HG03196 (cell line): ENCODE measurements at regions not wholly inside any gene's neighbourhood (a gene's known extent, or its start where the extent isn't known, plus 50 kb on each side); places are given as distances from the start of the nearest gene placed in this dataset.
"Not testable (repeated sequence)": the region's sequence is repeated elsewhere in the genome, so short reads cannot be mapped to it uniquely, and the experiment has no call there.

Source experiments
- ATAC-seq: cut with Tn5 transposase; IDR thresholded peaks from one replicate; pipeline ENCODE4 v1.9.1; 2021; ENCODE audit not compliant: unreplicated experiment

DNA sequence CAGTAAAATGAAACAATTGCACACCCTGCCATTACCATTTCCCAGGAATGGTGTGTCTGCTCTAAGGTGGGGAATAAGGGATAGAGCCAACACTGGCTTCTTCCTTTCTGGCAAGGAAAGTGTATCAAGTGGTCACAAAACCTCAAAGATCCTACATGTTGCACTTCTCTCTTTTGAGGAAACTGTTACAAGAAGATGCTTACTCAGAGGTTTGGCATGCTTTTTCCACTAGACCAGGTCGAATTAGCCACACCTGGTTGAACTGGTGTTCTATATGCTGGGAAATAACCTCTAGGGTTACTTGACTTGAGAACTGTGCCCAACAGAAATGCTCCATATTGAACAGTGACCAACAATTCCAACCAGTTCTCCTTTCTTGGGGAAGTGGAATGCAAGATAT lies 102.9 kb downstream of the LRRN1 start:
- no peak for ATAC-seq

DNA sequence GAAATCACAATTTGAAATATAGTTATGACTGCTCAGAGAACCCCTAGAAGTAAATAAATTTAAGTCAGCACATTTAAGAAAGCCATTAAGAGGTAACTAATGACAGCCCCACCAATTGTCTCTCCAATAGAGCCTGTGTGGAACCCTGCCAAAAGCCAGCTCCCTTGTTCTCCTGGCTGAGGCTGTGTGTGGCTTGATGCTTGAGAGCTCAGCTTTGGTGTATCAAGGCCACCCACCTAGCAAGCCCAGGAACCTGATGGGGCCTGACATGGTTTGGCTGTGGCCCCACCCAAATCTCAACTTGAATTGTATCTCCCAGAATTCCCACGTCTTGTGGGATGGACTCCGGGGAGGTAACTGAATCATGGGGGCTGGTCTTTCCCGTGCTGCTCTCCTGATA lies 106.9 kb downstream of the LRRN1 start:
- no peak for ATAC-seq

DNA sequence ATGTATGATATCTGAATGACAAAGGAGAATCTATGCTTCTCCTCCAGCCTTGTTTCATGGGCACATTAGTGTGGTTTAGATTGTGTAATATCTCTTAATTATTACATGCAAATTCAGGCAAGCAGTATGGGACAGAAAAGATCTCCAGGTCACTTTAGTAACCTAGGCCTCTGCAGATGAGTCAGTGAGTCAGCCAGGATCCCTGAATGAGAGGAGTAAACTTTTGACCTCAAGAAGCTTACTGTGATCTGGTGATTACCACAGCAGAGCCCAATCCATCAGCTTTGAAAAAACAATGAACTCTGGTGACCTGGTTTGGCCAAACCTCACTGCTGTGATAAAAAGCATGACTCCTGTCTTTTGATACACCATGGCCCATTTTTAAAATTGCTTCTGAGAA lies 107.8 kb downstream of the LRRN1 start:
- ATAC-seq = no peak

DNA sequence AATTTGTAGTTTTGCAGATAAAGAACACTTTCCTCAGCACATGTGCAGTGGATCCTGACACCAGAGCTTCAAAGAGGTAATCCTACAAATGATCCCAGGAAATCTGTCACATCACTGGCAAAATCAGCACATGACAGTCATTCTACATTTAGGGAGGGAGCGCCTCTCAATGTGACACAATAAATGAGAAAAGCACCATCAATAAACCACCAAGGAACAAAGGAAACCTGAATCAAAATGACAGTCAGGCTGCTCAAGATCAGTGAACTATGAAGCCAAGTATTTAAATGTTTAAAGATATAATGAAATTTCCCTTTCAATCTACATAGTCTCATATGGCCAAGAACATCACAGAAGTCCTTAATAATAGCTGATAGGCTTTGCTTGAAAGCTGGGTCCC lies 119.5 kb downstream of the LRRN1 start:
- ATAC-seq = no peak

DNA sequence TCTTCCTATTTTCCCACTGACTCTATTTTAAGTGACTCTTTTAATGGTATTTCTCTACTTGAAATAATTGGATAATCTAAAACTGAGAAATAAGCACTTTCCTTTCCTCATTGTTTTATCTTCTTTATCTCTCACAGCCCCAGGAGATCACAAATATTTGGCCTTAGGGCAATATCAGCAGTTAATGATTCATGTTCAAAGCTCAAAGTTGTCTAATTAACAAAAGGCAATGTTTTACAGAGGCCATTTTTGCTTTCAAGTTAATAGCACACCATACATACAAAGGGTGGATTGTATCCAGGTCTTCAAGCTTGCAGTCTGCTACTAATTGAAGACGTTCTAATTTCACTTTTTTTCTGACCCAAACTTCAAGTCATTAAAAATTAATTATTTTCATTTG lies 120.1 kb downstream of the LRRN1 start:
- ATAC-seq = no peak

GRCh38 chr3:3923619-3924018 lies 124.4 kb downstream of the LRRN1 start:
- ATAC-seq = no peak

- no peak for ATAC-seq
Measured at GRCh38 chr3:3927198-3927597, 128.0 kb downstream of the LRRN1 start.

- ATAC-seq = no peak
Measured at GRCh38 chr3:3927965-3928364, 128.7 kb downstream of the LRRN1 start.

DNA sequence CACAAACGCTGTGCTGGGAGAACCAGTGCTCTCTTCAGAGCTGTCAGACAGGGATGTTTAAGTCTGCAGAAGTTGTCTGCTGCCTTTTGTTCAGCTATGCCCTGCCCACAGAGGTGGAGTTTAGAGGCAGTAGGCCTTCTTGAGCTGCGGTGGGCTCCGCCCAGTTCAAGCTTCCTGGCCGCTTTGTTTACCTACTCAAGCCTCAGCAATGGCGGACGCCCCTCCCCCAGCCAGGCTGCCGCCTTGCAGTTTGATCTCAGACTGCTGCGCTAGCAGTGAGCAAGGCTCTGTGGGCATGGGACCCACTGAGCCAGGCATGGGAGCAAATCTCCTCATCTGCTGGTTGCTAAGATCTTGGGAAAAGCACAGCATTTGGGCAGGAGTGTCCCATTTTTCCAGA lies 142.1 kb downstream of the LRRN1 start:
- not testable (repeated sequence) for ATAC-seq

GRCh38 chr3:3951071-3951470 lies 151.8 kb downstream of the LRRN1 start:
- ATAC-seq = no peak

DNA sequence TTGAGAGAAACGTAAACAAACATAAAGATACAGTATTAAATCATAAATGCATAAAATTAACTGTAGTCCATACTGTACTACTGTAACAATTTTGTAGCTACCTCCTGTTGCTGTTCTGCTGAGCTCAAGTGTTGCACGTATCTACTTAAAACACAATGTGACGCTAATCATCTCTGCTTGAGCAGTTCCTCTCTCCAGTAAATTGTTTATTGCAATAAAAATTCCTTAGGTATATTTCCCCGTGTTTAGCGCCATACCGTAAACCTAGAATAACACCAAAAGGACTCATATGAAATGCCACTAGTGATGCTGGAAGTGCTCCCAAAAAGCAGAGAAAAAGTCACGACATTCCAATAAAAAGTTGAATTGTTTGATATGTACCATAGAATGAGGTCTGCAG lies 152.3 kb downstream of the LRRN1 start:
- no peak for ATAC-seq

- ATAC-seq = not testable (repeated sequence)
Measured at GRCh38 chr3:3962867-3963266, 163.6 kb downstream of the LRRN1 start.

GRCh38 chr3:3984053-3984452 lies 184.8 kb downstream of the LRRN1 start:
- ATAC-seq = no peak

- no peak for ATAC-seq
Measured at GRCh38 chr3:3991598-3991997, 192.4 kb downstream of the LRRN1 start.

DNA sequence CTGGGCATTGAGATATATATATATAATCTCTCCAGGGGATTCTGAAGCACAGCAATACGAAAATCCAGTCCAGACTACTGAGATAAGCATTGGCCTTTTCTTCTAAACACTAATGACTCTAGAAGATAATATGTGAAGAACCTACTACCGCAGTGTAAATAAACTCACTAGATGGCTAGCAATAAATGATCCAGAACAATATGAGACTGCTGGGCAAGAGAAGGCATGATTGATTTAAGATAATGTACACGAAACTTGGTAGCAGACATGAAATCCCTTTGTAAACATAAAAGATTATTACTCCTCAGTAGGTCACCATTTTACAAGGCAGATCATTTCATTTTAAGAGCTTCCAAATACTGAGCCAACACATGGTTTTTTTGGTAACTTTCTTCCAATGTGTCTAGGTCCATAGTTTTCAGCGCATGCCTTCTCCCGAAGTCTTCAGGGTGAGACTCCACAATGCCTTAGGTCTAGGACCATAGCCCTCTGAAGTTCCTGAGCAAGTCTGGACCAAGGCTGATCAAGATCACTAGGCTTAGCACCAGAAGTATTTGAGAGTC lies 193.2 kb downstream of the LRRN1 start:
- ATAC-seq = no peak

GRCh38 chr3:3998140-3998922 lies 199.1 kb downstream of the LRRN1 start:
- ATAC-seq = peak; percentile 68

DNA sequence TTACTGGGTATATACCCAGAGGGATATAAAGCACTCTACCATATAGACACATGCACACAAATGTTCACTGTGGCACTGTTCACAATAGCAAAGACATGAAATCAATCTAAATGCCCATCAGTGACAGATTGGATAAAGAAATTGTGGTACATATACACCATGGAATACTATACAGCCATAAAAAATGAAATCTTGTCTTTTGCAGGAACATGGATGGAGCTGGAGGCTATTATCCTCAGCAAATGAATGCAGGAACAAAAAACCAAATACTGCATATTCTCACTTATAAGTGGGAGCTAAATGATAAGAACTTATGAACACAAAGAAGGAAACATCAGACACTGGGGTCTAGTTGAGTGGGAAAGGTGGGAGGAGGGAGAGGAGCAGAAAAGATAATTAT lies 200.1 kb downstream of the LRRN1 start:
- not testable (repeated sequence) for ATAC-seq

DNA sequence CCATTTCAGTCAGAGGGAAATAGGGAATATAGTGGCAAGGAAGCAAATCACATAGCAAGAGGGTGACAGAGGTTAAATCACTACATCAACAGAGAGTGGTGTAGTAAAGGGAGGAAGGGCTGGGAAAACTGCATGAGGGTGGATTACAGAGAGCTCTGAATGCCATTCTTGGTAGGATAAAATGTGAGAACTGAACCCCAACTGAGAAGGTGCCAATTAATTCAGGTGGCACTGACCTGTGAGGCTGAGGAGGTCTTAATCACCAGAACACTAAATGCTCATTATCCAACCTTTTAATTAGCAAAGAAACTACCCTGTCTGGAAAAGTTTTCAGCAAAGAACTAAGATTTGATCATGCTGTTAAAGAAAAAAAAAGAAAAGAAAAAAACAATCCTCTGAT lies 202.7 kb downstream of the LRRN1 start:
- ATAC-seq = no peak

GRCh38 chr3:4006288-4006687 lies 207.1 kb downstream of the LRRN1 start:
- no peak for ATAC-seq

- ATAC-seq = no peak
Measured at GRCh38 chr3:4008205-4008604, 209.0 kb downstream of the LRRN1 start.

GRCh38 chr3:4011166-4011565 lies 211.9 kb downstream of the LRRN1 start:
- no peak for ATAC-seq

GRCh38 chr3:4015426-4015825 lies 216.2 kb downstream of the LRRN1 start:
- no peak for ATAC-seq

- ATAC-seq = no peak
Measured at GRCh38 chr3:4019501-4019900, 220.3 kb downstream of the LRRN1 start.
